ENCODE measurements at regions not wholly inside any gene's neighbourhood (a gene's known extent, or its start where the extent isn't known, plus 50 kb on each side); places are given as distances from the start of the nearest gene placed in this dataset.

- DNase-seq (ENCODE audit: low read depth in 4 of 4, low spot score in 3 of 4), result no peak
Measured at GRCh38 chr16:64544859-64545258, 577.0 kb downstream of the CDH11 start.

DNA sequence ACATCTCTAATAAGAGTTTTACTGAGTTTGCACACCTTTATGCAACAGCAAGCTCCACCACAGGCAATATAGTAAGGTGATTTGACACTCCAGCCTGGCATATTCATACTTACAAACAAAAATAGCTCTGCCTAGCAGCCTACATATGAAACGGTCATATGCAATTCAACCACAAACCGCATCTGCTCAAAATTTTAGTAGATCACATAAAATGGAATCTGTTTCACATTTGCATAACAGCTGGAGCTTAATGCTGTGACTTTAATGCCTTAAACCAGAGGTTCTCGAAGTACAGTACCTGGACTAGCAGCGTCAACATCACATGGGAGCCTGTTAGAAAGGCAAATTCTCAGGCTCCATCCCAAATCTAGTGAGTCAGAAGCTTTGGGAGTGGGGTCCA lies 578.4 kb downstream of the CDH11 start:
- no peak for DNase-seq (ENCODE audit: low read depth in 4 of 4, low spot score in 3 of 4)

DNA sequence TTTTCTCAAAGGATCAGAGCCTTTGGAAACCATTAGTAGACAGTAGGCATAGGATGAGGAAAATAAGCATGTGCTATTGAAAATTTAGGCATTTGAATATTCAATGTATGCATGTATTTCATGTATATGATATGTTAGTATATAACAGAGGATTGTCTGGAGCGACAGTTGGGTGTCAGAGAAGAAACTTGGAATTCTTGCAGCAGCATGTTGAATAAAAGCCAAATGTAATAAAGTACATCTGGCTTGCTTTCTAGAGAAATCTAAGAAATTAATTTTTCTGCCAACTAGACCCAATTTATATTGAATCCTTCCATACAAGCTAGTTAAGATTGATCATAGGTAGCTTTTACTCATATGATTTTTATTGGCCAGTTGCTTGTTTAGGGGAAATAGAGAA lies 578.8 kb downstream of the CDH11 start:
- no peak for DNase-seq (ENCODE audit: low read depth in 4 of 4, low spot score in 3 of 4)

- no peak for DNase-seq (ENCODE audit: low read depth in 4 of 4, low spot score in 3 of 4)
Measured at GRCh38 chr16:64542152-64542551, 579.7 kb downstream of the CDH11 start.

DNA sequence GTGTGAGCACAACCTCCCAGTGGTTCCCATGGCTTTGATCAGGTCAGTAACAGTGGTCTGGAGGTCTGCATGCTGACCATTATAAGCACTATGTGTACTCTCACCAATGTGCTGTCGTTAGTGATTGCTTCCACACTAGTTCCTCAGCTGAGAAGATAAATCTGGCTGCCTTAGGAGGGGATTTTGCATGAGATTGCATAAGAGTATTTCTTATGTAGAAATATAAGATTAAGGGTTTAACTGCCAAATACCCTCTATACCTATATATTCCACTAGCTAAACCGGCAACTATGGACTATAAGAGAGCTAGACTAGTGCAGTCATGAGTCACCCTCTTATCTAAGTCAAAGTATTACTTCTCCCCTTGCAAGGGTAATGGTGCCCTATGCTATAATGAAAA lies 580.2 kb downstream of the CDH11 start:
- no peak for DNase-seq (ENCODE audit: low read depth in 4 of 4, low spot score in 3 of 4)

- no peak for DNase-seq (ENCODE audit: low read depth in 4 of 4, low spot score in 3 of 4)
Measured at GRCh38 chr16:64540434-64540833, 581.4 kb downstream of the CDH11 start.

DNA sequence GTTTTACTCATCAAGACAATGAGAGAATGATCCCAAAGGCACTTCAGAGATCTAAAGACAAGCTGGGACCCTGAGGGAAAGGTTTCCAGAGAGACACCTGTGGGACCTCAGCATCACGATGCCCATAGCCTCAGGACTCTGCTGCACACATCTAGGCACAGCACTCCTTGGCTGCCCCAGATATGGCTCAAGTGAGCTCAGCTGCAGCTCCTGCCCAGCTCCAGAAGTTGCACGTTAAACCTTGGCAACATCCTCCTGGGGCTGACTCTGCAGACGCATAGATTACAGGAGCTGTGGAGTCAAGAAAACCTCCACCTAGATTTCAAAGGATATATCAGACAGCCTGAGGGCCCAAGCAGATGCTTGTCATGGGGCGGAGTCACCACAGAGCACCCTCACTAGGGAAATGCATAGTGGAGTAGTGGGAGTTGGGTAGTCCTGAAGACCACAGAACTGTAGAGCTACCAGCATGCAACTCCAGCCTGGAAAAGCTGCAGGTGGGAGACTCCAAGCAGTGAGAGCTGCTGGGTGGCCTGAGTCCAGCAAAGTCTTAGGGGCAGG lies 582.0 kb downstream of the CDH11 start:
- no peak for DNase-seq (ENCODE audit: low read depth in 4 of 4, low spot score in 3 of 4)

GRCh38 chr16:64534180-64534780 lies 587.6 kb downstream of the CDH11 start:
- DNase-seq (ENCODE audit: low read depth in 4 of 4, low spot score in 3 of 4), result no peak

GRCh38 chr16:64532691-64533090 lies 589.2 kb downstream of the CDH11 start:
- DNase-seq (ENCODE audit: low read depth in 4 of 4, low spot score in 3 of 4), result no peak

GRCh38 chr16:64532117-64532516 lies 589.7 kb downstream of the CDH11 start:
- DNase-seq (ENCODE audit: low read depth in 4 of 4, low spot score in 3 of 4), result no peak

DNA sequence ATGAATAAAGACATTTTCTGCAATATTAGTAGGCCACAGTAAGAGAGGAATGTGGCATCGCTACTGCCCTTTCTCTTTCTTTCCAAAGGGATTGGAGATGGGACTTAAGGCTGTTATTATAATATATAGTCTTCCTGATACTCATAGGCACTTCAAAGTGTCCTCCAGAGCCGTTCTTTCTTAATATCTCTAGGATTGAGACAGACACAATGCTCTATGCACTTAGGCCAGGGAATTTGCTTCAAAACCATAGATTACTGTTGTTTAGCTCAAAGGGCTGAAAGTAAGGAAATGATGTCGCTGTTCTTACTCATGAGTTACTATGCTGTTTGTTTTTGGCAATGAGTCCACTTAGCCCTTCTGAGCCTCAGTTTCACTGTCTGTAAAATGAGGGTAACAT lies 590.5 kb downstream of the CDH11 start:
- DNase-seq (ENCODE audit: low read depth in 4 of 4, low spot score in 3 of 4), result no peak

- no peak for DNase-seq (ENCODE audit: low read depth in 4 of 4, low spot score in 3 of 4)
Measured at GRCh38 chr16:64522548-64522947, 599.3 kb downstream of the CDH11 start.

GRCh38 chr16:64513871-64514270 lies 608.0 kb downstream of the CDH11 start:
- DNase-seq (ENCODE audit: low read depth in 4 of 4, low spot score in 3 of 4), result no peak

GRCh38 chr16:64507240-64508024 lies 614.4 kb downstream of the CDH11 start:
- no peak for DNase-seq (ENCODE audit: low read depth in 4 of 4, low spot score in 3 of 4)

DNA sequence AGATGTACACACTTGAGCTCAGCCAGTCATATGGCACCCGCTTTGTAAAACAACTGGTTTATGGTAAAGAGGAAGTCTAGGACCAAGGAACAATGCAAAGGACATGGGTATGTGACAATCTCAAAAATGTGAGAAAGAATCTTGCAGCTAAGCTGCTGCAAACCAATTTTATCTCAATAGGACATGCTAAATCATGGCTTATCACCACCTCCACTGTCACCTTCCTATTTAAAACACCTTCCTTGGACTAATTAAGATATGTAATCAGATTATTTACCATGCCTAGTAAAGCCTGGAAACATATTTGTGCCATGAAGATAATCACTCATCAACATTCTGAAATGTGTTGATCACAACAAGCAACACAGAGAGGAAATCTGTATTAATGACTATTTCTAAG lies 622.7 kb downstream of the CDH11 start:
- DNase-seq (ENCODE audit: low read depth in 4 of 4, low spot score in 3 of 4), result no peak

- DNase-seq (ENCODE audit: low read depth in 4 of 4, low spot score in 3 of 4), result no peak
Measured at GRCh38 chr16:64498363-64498762, 623.5 kb downstream of the CDH11 start.

- no peak for DNase-seq (ENCODE audit: low read depth in 4 of 4, low spot score in 3 of 4)
Measured at GRCh38 chr16:64493709-64494108, 628.2 kb downstream of the CDH11 start.

GRCh38 chr16:64489449-64489848 lies 632.4 kb downstream of the CDH11 start:
- DNase-seq (ENCODE audit: low read depth in 4 of 4, low spot score in 3 of 4), result no peak

- DNase-seq (ENCODE audit: low read depth in 4 of 4, low spot score in 3 of 4), result no peak
Measured at GRCh38 chr16:64486561-64486960, 635.3 kb downstream of the CDH11 start.

DNA sequence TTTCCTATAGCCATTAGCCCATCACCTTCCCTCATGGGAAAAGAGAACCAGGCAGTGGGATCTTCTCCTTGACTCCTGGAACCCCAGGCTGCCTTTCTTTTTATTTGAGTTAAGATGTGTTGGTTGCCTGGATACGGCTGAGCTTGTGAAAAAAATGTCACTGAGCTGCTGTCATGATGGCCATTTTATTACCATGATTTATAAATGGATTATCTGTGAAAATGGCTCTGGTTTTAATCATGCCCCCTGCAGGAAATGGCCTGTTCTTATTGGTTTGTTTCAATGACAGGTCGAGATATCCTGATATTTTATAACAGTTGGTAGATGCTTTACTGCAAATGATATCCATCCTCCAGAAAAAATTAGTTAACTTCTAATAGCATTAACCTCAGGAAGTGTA lies 640.4 kb downstream of the CDH11 start:
- DNase-seq (ENCODE audit: low read depth in 4 of 4, low spot score in 3 of 4), result no peak

GRCh38 chr16:64478252-64478906 lies 643.5 kb downstream of the CDH11 start:
- DNase-seq (ENCODE audit: low read depth in 4 of 4, low spot score in 3 of 4), result peak in 2 of 4 donors; percentile 3 to 5

Measured in right renal pelvis (tissue), 4 donors.